Gastrocnemius medialis (tissue), 4 donors: ENCODE measurements at regions not wholly inside any gene's neighbourhood (a gene's known extent, or its start where the extent isn't known, plus 50 kb on each side); places are given as distances from the start of the nearest gene placed in this dataset.

Source experiments
- POLR2A ChIP-seq, 2 donors: fragments of 450-650 bp; IDR thresholded peaks; one replicate each; pipeline ENCODE4 v1.6.1; 2017; ENCODE audit warnings: antibody characterized with exemption in 2 of 2, mild to moderate bottlenecking in 2 of 2, moderate library complexity in 2 of 2
- TF ChIP-seq, protein P1 (sequence below), 5 experiments: fragments of 450-650 bp in 3 of 5; fragments of 200-600 bp in 2 of 5; sonication (generic) in 2 of 5; IDR thresholded peaks in 4 of 5; conservative IDR thresholded peaks in 1 of 5; 1 replicate in 4 of 5; 2 replicates in 1 of 5; pipeline ENCODE4 v1.5.1; 2016 to 2019; ENCODE audit warnings: antibody characterized with exemption in 5 of 5, mild to moderate bottlenecking in 3 of 5, moderate library complexity in 3 of 5

DNA sequence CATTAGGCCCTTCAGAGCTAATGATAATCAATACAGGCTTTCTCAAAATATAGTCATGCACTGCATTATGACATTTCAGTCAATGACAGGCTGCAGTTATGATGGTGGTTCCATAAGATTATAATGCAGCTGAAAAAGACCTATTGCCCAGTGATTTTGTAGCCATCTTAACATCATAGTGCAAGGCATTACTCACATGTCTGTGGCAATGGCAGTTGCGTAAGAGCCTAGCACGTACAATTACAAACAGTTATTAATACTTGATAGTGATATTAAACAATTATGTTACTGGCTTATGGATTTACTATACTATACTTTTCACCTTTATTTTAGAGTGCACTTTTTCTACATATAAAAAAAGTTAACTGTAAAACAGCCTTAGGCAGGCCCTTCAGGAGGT is 214.8 kb downstream of the ISL1 start:
- TF ChIP-seq, protein P1, sequence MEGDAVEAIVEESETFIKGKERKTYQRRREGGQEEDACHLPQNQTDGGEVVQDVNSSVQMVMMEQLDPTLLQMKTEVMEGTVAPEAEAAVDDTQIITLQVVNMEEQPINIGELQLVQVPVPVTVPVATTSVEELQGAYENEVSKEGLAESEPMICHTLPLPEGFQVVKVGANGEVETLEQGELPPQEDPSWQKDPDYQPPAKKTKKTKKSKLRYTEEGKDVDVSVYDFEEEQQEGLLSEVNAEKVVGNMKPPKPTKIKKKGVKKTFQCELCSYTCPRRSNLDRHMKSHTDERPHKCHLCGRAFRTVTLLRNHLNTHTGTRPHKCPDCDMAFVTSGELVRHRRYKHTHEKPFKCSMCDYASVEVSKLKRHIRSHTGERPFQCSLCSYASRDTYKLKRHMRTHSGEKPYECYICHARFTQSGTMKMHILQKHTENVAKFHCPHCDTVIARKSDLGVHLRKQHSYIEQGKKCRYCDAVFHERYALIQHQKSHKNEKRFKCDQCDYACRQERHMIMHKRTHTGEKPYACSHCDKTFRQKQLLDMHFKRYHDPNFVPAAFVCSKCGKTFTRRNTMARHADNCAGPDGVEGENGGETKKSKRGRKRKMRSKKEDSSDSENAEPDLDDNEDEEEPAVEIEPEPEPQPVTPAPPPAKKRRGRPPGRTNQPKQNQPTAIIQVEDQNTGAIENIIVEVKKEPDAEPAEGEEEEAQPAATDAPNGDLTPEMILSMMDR (IDR thresholded peaks at IDR 0.05 in 4 of 5, conservative IDR thresholded peaks at IDR 0.05 in 1 of 5) = no peak
- TF ChIP-seq POLR2A (IDR thresholded peaks at IDR 0.05) = no peak
